Peyer's patch (tissue), 4 donors: ENCODE measurements at regions not wholly inside any gene's neighbourhood (a gene's known extent, or its start where the extent isn't known, plus 50 kb on each side); places are given as distances from the start of the nearest gene placed in this dataset.

Experiments used
- POLR2A ChIP-seq, 2 donors: fragments of 450-650 bp; IDR thresholded peaks; one replicate each; pipeline ENCODE4 v1.5.1; 2017; ENCODE audit warnings: antibody characterized with exemption in 2 of 2, mild to moderate bottlenecking in 2 of 2, moderate library complexity in 2 of 2
- TF ChIP-seq, protein P1 (sequence below), 6 experiments: fragments of 450-650 bp in 4 of 6; fragments of 200-600 bp in 2 of 6; sonication (generic) in 1 of 6; IDR thresholded peaks; one replicate each; pipeline ENCODE4 v1.5.1; 2017 to 2019; ENCODE audit warnings: antibody characterized with exemption in 6 of 6, mild to moderate bottlenecking in 3 of 6, moderate library complexity in 1 of 6

DNA sequence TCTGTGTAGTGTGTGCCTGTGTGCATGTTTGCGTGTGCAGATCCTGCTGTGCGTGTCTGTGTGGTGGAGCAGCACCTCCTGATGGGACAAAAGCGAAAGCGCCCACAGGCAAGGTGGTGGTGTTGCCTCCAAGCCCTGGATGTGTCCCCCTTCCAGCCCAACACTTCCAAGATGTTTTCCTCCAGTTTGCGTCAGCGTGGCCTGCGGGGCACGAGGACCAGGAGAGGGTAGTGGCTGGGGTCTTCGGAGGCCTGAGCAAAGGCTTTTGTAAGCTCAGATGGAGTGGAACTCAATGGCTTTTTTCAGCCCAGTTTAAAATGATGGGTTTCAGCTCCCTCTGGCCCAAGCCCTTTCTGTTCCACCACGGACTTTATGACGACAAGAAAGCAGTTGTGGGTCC lies 209.5 kb downstream of the IRX2 start:
- TF ChIP-seq, protein P1, sequence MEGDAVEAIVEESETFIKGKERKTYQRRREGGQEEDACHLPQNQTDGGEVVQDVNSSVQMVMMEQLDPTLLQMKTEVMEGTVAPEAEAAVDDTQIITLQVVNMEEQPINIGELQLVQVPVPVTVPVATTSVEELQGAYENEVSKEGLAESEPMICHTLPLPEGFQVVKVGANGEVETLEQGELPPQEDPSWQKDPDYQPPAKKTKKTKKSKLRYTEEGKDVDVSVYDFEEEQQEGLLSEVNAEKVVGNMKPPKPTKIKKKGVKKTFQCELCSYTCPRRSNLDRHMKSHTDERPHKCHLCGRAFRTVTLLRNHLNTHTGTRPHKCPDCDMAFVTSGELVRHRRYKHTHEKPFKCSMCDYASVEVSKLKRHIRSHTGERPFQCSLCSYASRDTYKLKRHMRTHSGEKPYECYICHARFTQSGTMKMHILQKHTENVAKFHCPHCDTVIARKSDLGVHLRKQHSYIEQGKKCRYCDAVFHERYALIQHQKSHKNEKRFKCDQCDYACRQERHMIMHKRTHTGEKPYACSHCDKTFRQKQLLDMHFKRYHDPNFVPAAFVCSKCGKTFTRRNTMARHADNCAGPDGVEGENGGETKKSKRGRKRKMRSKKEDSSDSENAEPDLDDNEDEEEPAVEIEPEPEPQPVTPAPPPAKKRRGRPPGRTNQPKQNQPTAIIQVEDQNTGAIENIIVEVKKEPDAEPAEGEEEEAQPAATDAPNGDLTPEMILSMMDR (IDR thresholded peaks at IDR 0.05): no peak
- TF ChIP-seq POLR2A (IDR thresholded peaks at IDR 0.05): no peak
